ES-I3 (cell line): ENCODE measurements at regions not wholly inside any gene's neighbourhood (a gene's known extent, or its start where the extent isn't known, plus 50 kb on each side); places are given as distances from the start of the nearest gene placed in this dataset.
"Not testable (repeated sequence)": the region's sequence is repeated elsewhere in the genome, so short reads cannot be mapped to it uniquely, and the experiment has no call there.

ENCODE experiments used
- H3K36me3 ChIP-seq: 2 replicates; pipeline ENCODE4 v1.6.1; 2013; ENCODE audit warnings: mild to moderate bottlenecking, low read length, control low read depth, moderate library complexity; ENCODE audit not compliant: insufficient read depth
- H3K4me1 ChIP-seq: 2 replicates; pipeline ENCODE4 v1.6.1; 2013; ENCODE audit warnings: mild to moderate bottlenecking, control low read depth, low read length; ENCODE audit not compliant: insufficient read depth
- H3K9ac ChIP-seq: 2 replicates; pipeline ENCODE4 v1.6.1; 2013; ENCODE audit warnings: low read depth, mild to moderate bottlenecking, low read length, moderate library complexity
- H3K9me3 ChIP-seq: 2 replicates; pipeline ENCODE4 v1.6.1; 2013; ENCODE audit warnings: mild to moderate bottlenecking, low read length, moderate library complexity; ENCODE audit not compliant: control insufficient read depth, insufficient read depth

DNA sequence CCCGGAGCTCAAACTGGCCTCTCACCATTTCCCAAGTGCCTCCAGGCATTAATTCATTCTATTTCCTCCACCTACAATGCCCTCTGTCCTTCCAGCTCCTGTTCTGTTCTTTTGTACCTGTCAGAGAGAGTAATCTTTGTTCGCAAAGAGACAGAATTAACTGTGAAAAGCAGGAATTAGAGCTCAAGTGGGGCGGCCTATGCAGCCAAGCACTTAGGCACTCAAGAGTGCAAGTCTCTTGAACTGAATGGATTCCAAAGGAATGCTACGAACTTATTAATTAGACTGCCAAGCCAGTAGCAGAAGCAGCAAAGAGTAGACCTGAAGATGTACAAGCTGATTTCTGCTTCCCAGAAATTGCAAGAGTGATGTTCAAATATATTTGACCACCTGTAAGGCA, 338.3 kb upstream of the AUTS2 start:
- no peaks in the 10 kb centered on the region; the same call in 1 of the 2 replicates for H3K9me3 ChIP-seq
- no peaks in the 10 kb centered on the region for H3K4me1 ChIP-seq
- H3K36me3 ChIP-seq, result no peaks in the 10 kb centered on the region
- H3K9ac ChIP-seq, result no peak overlapping the region

DNA sequence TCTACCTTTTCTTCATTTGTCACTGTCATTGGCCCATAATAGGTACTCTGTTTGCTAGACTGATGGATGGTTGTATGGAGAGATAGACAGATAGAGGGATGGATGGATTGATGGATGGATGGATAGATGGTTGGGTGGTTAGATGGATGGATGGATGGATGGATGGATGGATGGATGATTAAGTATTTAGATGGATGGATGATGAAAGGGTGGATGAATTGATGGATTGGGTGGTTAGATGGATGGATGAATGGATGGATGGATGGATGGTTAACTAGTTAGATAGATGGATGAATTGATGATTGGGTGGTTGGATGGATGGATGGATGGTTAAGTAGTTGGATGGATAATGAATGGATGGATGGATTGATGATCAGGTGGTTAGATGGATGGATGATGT, 334.7 kb upstream of the AUTS2 start:
- Histone ChIP-seq H3K9ac (no peak overlapping the region), H3K9me3 (no peaks in the 10 kb centered on the region; the same call in 1 of the 2 replicates), H3K4me1 (no peaks in the 10 kb centered on the region), H3K36me3 (no peaks in the 10 kb centered on the region)

DNA sequence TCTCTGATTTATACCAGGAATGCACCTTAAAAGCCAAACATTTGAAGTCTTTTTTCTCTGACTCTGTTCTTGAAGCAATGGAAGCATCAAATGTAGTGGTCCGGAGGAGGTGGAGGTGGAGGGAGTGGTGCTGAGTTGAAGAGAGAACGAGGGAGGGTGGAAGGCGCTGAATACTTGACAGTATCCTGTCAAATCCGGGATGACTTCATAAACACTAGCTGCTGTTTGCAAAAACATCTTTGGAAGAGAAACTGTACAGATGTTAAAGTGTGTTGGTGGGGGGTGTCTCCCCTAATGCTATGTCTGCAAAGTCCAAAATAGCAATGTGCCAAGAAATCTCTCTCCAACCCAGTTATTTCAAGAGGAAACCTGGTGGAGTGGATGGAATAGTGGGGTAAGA, 328.5 kb upstream of the AUTS2 start:
- H3K36me3 ChIP-seq, result no peaks in the 10 kb centered on the region
- H3K9me3 ChIP-seq, result no peaks in the 10 kb centered on the region

DNA sequence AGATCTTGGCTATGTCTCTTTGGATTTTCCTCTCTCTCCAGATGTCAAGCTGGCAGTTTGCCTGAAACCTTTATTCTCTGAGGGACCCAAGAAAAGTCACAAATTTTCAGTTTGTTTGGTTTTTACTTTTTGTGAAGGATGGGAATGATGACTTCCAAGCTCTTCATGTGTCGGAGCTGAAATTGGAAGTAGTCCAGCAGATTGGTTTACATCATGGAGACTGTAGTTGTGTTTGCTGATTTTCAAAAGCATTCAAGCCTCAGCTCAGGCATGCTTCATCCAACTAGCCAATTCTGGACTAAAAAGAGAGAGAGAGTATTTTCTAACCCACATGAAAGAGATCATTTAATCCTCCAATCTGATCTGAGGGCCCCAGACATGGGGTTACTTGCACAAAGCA, 326.2 kb upstream of the AUTS2 start:
- Histone ChIP-seq H3K9me3 (no peaks in the 10 kb centered on the region), H3K9ac (no peak overlapping the region), H3K36me3 (no peaks in the 10 kb centered on the region), H3K4me1 (no peaks in the 10 kb centered on the region)

More for the DNA sequence above, 328.5 kb upstream of the AUTS2 start:
- Histone ChIP-seq H3K4me1 (no peaks in the 10 kb centered on the region), H3K9ac (no peak overlapping the region)

DNA sequence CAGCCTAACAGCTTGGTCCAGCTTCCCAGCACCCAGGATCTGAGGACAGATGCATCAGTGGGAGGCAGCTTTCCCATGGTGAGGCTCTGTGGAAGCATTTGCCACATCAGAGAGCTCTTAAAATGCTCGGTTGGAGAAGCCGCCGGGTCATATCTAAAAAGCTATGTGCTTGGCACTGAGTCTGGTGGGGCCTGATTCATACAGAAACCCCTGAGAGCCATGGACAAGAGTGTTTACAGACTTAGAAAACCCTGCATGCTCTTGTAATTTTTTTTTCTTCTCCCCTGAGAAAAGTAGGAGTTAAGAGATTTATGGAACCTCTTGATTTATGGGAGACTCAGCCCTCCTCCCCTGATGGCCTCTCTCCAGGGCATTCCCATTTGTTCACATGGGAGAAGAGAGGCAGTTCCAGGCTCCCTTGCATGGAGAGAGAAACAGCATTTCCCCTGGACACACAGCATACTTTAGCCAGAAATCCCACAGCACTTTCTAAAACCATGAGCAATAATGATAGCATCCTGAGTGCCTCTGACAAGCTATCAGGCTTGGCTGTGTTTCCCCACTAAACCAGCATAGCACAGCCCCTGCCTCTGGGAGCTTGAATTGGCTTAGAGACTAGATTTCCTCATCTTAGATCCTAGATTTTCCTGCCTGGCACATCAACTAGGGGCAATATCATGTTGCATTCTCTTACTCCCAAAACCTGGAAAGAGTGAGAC, 322.1 kb upstream of the AUTS2 start:
- H3K36me3 ChIP-seq, result no peaks in the 10 kb centered on the region
- no peaks in the 10 kb centered on the region for H3K4me1 ChIP-seq
- no peaks in the 10 kb centered on the region; the same call in 1 of the 2 replicates for H3K9me3 ChIP-seq
- no peak overlapping the region for H3K9ac ChIP-seq

DNA sequence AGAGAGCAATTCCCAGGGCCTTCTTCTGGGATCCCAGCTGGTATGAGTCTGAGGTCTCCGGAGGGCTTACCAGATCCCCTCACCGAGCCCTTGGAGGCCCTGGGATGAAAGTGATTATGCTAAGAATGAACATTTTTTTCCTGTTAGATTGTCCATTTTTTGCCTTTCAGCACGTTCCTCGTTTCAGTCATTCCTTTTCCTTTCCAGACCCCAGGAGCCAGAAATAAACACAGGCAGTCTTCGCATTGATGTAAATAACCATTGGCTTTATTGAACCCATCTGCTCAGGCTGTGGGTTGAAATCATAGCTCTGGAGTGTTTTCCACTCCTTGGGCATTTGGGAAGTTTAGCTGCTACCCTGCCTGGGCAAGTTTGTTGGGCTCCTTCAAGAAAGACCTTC, 320.9 kb upstream of the AUTS2 start:
- Histone ChIP-seq H3K36me3 (no peaks in the 10 kb centered on the region), H3K4me1 (no peaks in the 10 kb centered on the region), H3K9ac (no peak overlapping the region), H3K9me3 (no peaks in the 10 kb centered on the region; the same call in 1 of the 2 replicates)

DNA sequence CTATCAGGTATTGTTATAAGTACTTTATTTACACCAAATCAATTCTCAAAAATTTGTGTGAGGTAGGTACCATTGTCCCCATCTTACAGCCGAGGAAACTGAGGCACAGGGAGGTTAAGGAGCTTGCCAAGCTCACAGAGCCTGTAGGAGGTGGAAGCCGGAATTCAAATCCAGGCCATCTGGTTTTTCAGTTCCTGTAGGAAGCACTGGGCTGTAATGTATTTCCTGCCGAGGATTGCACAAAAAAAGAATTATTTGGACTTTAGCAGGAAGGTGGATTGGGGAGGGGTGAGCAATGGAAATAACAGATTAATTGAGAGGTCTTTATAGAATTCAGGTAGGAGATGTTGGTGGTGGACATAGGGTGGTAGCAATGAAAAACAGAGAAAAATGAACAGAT, 315.3 kb upstream of the AUTS2 start:
- H3K9ac ChIP-seq, result no peak overlapping the region
- H3K4me1 ChIP-seq, result no peaks in the 10 kb centered on the region
- H3K36me3 ChIP-seq, result no peaks in the 10 kb centered on the region
- H3K9me3 ChIP-seq, result no peaks in the 10 kb centered on the region; the same call in 1 of the 2 replicates

DNA sequence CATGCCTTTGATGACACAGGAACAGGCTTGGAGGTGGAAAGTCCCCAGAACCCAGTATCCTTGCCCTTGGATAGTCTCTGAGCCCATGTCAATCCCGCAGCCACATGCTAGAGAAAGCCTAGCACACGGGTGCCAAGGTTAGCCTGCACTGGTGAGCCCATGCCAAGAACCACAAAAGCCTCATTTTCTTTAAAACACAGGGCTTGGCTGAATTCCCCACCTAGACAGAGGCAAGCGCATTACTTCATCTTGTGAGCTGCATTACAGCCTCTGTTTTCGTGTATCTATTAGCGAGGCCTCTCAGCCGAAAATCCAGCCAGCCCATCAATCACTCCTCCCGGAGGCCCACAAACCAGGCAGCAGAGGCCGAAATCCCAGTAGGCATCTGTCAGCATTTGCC, 314.9 kb upstream of the AUTS2 start:
- Histone ChIP-seq H3K9ac (no peak overlapping the region), H3K36me3 (no peaks in the 10 kb centered on the region), H3K4me1 (no peaks in the 10 kb centered on the region), H3K9me3 (no peaks in the 10 kb centered on the region; the same call in 1 of the 2 replicates)

DNA sequence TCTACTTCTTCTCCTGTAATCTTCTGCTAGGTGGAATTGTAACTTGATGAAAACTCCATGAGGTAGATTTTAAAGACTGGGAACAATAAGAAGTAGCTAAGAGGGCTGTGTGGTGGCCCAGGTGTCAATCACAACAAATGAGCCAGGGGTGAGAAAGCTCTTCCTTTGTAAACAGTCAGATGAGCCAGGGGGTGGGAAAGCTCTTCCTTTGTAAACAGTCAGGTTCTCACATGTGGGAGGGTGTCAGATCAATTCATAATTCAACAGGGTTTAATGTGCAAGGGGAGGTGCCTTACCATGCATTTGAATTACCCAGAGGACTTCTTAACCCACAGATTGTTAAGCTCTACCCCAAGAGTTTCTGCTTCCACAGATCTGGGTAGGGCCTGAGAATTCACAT, 312.4 kb upstream of the AUTS2 start:
- Histone ChIP-seq H3K4me1 (no peaks in the 10 kb centered on the region), H3K36me3 (no peaks in the 10 kb centered on the region), H3K9me3 (no peaks in the 10 kb centered on the region; the same call in 1 of the 2 replicates), H3K9ac (no peak overlapping the region)

DNA sequence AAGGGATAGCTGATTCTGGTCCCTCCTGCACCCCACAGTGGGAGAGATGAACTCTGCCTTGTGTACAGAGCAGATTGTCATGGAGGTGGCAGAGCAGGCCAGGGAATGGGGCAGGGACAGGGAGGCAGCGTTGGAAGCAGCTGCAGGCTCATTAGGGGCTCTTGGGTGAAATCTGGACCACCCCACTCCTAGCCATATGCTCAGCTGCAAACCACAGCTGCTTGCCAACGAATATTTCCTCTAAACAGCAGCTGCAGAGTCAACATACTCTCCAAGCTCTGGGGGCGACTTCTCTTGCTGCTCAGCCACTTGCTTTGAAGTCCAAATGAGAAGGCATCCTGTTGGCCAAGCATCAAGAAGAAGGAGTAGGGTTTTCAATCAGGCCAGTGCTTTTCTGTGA, 302.3 kb upstream of the AUTS2 start:
- H3K4me1 ChIP-seq, result no peaks in the 10 kb centered on the region

DNA sequence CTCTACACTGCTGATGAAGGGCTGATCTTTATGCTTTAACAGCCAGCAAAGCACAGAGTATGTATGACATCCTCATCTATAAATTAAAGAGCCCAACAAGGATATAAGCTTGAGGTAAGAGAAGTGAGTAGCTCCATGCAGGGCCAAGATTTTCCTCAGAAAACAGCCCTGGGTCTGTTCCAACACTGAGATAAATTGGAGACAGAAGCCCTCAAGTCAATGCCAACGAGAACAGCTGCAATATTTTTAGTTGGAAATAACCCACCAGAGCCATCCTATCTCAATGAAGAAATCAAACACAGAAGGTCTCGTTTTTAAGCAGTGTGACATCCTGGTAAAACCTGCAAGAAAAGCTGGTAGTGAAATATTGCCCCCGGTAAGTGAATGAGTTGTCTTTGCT, 297.0 kb upstream of the AUTS2 start:
- Histone ChIP-seq H3K9me3 (no peaks in the 10 kb centered on the region; the same call in 1 of the 2 replicates), H3K4me1 (no peaks in the 10 kb centered on the region), H3K9ac (no peak overlapping the region), H3K36me3 (no peaks in the 10 kb centered on the region)

More for the DNA sequence above, 302.3 kb upstream of the AUTS2 start:
- Histone ChIP-seq H3K9ac (no peak overlapping the region), H3K36me3 (no peaks in the 10 kb centered on the region), H3K9me3 (no peaks in the 10 kb centered on the region)

DNA sequence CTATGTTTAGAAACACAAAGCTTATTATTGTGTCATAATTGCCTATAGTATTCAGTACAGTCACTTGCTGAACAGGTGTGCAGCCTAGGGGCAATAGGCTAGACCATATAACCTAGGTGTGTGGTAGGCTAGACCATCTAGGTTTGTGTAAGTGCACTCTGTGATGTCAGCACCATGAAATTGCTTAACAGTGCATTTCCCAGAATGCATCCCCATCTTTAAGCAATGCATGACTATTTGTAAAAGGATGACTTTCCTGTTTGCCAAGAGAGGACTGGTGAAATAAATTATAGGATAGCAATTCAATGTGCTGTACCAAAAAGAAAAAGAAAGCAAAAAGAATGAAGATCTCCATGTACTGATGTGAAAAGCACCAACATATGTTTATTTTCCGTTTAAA, 288.7 kb upstream of the AUTS2 start:
- Histone ChIP-seq H3K36me3 (no peaks in the 10 kb centered on the region), H3K9ac (no peak overlapping the region), H3K9me3 (no peaks in the 10 kb centered on the region; the same call in 1 of the 2 replicates), H3K4me1 (no peaks in the 10 kb centered on the region)

DNA sequence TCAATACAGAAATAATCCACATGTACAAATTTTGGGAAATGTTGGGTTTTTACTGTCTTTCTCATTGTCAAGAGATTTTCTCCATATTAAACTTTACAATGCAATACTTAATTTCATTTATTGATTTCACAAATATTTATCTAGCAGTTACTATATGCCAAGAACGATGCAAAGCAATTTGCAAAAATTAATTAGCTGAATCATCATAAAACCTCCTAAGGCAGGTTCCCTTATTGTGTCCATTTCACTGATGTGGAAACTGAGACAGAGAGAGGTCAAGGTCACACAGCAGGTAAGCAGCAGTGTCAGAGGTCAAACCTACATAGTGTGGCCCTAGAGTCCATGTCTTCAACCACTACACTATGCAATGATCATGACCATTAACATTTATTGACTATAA, 286.8 kb upstream of the AUTS2 start:
- H3K36me3 ChIP-seq, result no peaks in the 10 kb centered on the region
- H3K9me3 ChIP-seq, result no peaks in the 10 kb centered on the region; the same call in 1 of the 2 replicates
- no peaks in the 10 kb centered on the region for H3K4me1 ChIP-seq
- no peak overlapping the region for H3K9ac ChIP-seq

DNA sequence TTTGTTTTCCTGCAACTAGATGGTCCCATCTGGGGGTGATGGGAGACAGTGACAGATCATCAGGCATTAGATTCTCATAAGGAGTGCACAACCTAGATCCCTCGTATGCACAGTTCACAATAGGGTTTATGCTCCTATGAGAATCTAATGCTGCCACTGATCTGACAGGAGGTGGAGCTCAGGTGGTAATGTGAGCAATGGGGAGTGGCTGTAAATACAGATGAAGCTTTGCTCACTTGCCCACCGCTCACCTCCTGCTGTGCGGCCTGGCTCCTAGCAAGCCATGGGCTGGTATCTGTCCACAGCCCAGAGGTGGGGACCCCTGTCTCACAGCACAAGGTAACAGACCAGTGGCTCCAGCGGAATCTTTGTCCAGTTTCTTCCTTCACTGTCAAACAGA, 284.4 kb upstream of the AUTS2 start:
- H3K9me3 ChIP-seq, H3K9ac ChIP-seq, H3K36me3 ChIP-seq, H3K4me1 ChIP-seq: not testable (repeated sequence)

DNA sequence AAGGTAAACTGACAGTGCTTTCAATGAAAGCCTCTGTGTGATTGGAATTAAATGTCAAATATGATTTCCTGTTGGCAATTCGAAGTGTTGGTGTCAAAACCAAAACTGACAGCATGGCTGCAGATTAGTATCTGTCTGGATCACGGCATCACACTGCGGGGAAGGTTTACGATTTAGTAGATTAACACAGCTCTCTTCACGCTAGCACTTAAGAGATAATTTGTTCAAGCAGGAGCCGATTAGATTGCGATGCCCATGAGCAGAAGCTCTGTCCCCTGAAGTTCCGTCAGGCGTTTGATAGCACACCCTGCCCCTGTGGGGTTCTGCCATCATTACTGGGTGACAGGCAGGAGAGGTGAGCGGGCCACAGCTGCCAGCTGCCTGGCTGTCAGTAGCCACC, 279.5 kb upstream of the AUTS2 start:
- Histone ChIP-seq H3K9ac (no peak overlapping the region), H3K4me1 (no peaks in the 10 kb centered on the region), H3K9me3 (no peaks in the 10 kb centered on the region), H3K36me3 (no peaks in the 10 kb centered on the region)
